ENCODE measurements at regions not wholly inside any gene's neighbourhood (a gene's known extent, or its start where the extent isn't known, plus 50 kb on each side); places are given as distances from the start of the nearest gene placed in this dataset.

- TF ChIP-seq BACH2 (CRISPR knock-in tag; IDR thresholded peaks at IDR 0.05; ENCODE audit: borderline replicate concordance) (no peak), PATZ1 (CRISPR knock-in tag; IDR thresholded peaks at IDR 0.05; ENCODE audit: borderline replicate concordance) (no peak)
Observed at GRCh38 chr18:78074400-78075020, 824.9 kb downstream of the GALR1 start.
